CD14-positive monocyte (primary cell): ENCODE measurements at regions not wholly inside any gene's neighbourhood (a gene's known extent, or its start where the extent isn't known, plus 50 kb on each side); places are given as distances from the start of the nearest gene placed in this dataset.
"Not testable (repeated sequence)": the region's sequence is repeated elsewhere in the genome, so short reads cannot be mapped to it uniquely, and the experiment has no call there.

Experiments
- DNase-seq, 3 donors: peaks; one replicate each; pipeline ENCODE4 v3.0.0-alpha.2; 2011 to 2022
- H2AFZ ChIP-seq: 2 replicates; pipeline ENCODE4 v1.6.0; 2012; ENCODE audit warnings: mild to moderate bottlenecking, low read depth, low read length, inconsistent platforms; ENCODE audit not compliant: insufficient read depth, poor library complexity, severe bottlenecking
- H3K27ac ChIP-seq, 2 donors: 1 replicate in 1 of 2; 2 replicates in 1 of 2; pipeline ENCODE4 v1.5.1; 2012 to 2013; ENCODE audit warnings: low read length in 2 of 2, control low read depth in 1 of 2, inconsistent platforms in 1 of 2, low read depth in 1 of 2, mild to moderate bottlenecking in 1 of 2
- H3K27me3 ChIP-seq, 2 donors: one replicate each; pipeline versions ENCODE4 v1.6.0 to v1.6.1; 2011 to 2013; ENCODE audit warnings: low read length in 2 of 2; ENCODE audit not compliant: control insufficient read depth in 2 of 2, insufficient read depth in 2 of 2
- H3K36me3 ChIP-seq, 2 donors: replicated peaks in 1 of 2; 1 replicate in 1 of 2; 2 replicates in 1 of 2; pipeline versions ENCODE4 v1.5.1 to v1.6.1; 2012 to 2013; ENCODE audit warnings: low read length in 2 of 2, control low read depth in 1 of 2, inconsistent platforms in 1 of 2, mild to moderate bottlenecking in 1 of 2; ENCODE audit not compliant: insufficient read depth in 2 of 2, control insufficient read depth in 1 of 2
- H3K4me1 ChIP-seq, 2 donors: 1 replicate in 1 of 2; 2 replicates in 1 of 2; pipeline versions ENCODE4 v1.5.1 to v1.6.1; 2012 to 2013; ENCODE audit warnings: low read length in 2 of 2, control low read depth in 1 of 2, inconsistent platforms in 1 of 2, mild to moderate bottlenecking in 1 of 2, moderate library complexity in 1 of 2; ENCODE audit not compliant: insufficient read depth in 2 of 2, control insufficient read depth in 1 of 2
- H3K4me2 ChIP-seq: replicated peaks from 2 replicates; pipeline ENCODE3; 2012; ENCODE audit warnings: low read length, moderate library complexity, mild to moderate bottlenecking; ENCODE audit not compliant: poor library complexity, severe bottlenecking; ENCODE audit errors: extremely low read depth
- H3K4me3 ChIP-seq, 3 experiments: fragments of 200-600 bp in 1 of 3; sonication (generic) in 1 of 3; replicated peaks in 1 of 3; 1 replicate in 2 of 3; 2 replicates in 1 of 3; pipeline ENCODE4 v1.5.1; 2011 to 2013; ENCODE audit warnings: low read length in 3 of 3, mild to moderate bottlenecking in 3 of 3, control low read depth in 2 of 3, low read depth in 2 of 3, inconsistent platforms in 1 of 3, moderate library complexity in 1 of 3
- H3K79me2 ChIP-seq: 2 replicates; pipeline ENCODE4 v1.6.0; 2012; ENCODE audit warnings: mild to moderate bottlenecking, control low read depth, inconsistent platforms, low read length, moderate library complexity; ENCODE audit not compliant: insufficient read depth
- H3K9ac ChIP-seq: 2 replicates; pipeline ENCODE4 v1.6.0; 2017; ENCODE audit warnings: low read length, mild to moderate bottlenecking; ENCODE audit not compliant: insufficient read depth, poor library complexity, severe bottlenecking
- H3K9me3 ChIP-seq, 2 donors: replicated peaks in 1 of 2; 1 replicate in 1 of 2; 2 replicates in 1 of 2; pipeline versions ENCODE4 v1.5.1 to v1.6.1; 2012 to 2013; ENCODE audit warnings: low read length in 2 of 2, control low read depth in 1 of 2; ENCODE audit not compliant: control insufficient read depth in 1 of 2, insufficient read depth in 1 of 2
- H4K20me1 ChIP-seq: 2 replicates; pipeline ENCODE4 v1.6.0; 2012; ENCODE audit warnings: mild to moderate bottlenecking, low read length, control low read depth, moderate library complexity; ENCODE audit not compliant: insufficient read depth
- H3K27ac Mint-ChIP-seq, 7 donors: one replicate each; pipeline ENCODE4 v1.8.0; 2020; ENCODE audit warnings: mild to moderate bottlenecking in 7 of 7, mixed read lengths in 7 of 7, moderate library complexity in 6 of 7, inconsistent platforms in 2 of 7
- H3K27me3 Mint-ChIP-seq, 3 donors: one replicate each; pipeline ENCODE4 v1.8.0; 2021 to 2022; ENCODE audit warnings: low read depth in 3 of 3, mild to moderate bottlenecking in 3 of 3, mixed read lengths in 3 of 3, moderate library complexity in 3 of 3, inconsistent platforms in 1 of 3
- H3K36me3 Mint-ChIP-seq, 2 donors: one replicate each; pipeline ENCODE4 v1.8.0; 2020; ENCODE audit warnings: mixed read lengths in 2 of 2, inconsistent platforms in 1 of 2, mild to moderate bottlenecking in 1 of 2
- H3K4me1 Mint-ChIP-seq: one replicate; pipeline ENCODE4 v1.8.0; 2020; ENCODE audit warnings: mild to moderate bottlenecking, mixed read lengths
- H3K4me3 Mint-ChIP-seq, 2 donors: one replicate each; pipeline ENCODE4 v1.8.0; 2020; ENCODE audit warnings: mild to moderate bottlenecking in 2 of 2, mixed read lengths in 2 of 2, moderate library complexity in 1 of 2
- H3K9me3 Mint-ChIP-seq, 7 donors: one replicate each; pipeline ENCODE4 v1.8.0; 2020 to 2022; ENCODE audit warnings: mixed read lengths in 7 of 7, mild to moderate bottlenecking in 6 of 7, moderate library complexity in 6 of 7, inconsistent platforms in 2 of 7
- whole genome bisulfite sequencing: methylation state at CpG from one replicate; pipeline ENCODE4 v1.1.5; 2013; ENCODE audit warnings: missing lambda C conversion rate; ENCODE audit not compliant: insufficient coverage; 5-methylcytosine and 5-hydroxymethylcytosine counted together
- intact Hi-C, 2 donors: fragments of 100-400 bp; cut with micrococcal nuclease; formaldehyde crosslinking; loops; one replicate each; pipeline versions ENCODE4 v1.15.0 to v1.15.1; 2023
- TF ChIP-seq, protein P1 (sequence below): fragments of 200-600 bp; IDR thresholded peaks from one replicate; pipeline ENCODE4 v1.8.0; 2022; ENCODE audit warnings: antibody characterized with exemption, mild to moderate bottlenecking

- H3K27ac Mint-ChIP-seq, H3K9me3 ChIP-seq, H4K20me1 ChIP-seq, H3K4me1 Mint-ChIP-seq, H3K4me2 ChIP-seq, intact Hi-C loops, H3K9ac ChIP-seq, DNase-seq, H3K27me3 Mint-ChIP-seq, H3K4me3 ChIP-seq, H2AFZ ChIP-seq, H3K79me2 ChIP-seq, H3K9me3 Mint-ChIP-seq, H3K36me3 ChIP-seq, H3K4me3 Mint-ChIP-seq, H3K36me3 Mint-ChIP-seq, H3K27ac ChIP-seq, H3K4me1 ChIP-seq, H3K27me3 ChIP-seq: not testable (repeated sequence)
- 95% methylated on average over 2 of the region's 4 CpGs for WGBS
Measured at GRCh38 chr3:130151555-130151954, 69.9 kb downstream of the ALG1L2 start.

DNA sequence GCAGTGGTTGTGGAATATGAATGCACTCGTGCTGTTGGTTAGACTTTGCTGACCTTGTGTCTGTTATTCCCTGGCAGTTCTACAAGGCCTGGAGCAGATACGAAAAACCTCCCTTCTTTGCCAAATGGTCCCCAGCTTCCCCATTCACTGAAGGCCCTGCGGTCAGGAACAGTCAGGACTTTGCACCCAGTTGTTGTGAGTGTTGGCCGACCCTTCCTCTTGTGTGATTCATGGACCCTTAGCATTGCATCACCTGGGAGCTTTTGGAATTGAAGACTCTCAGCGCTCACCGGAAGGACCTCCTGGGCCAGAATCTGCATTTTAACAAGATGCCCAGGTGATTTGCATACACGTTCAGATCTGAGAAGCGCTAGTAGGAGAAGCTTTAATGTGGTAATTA lies 71.6 kb downstream of the ALG1L2 start:
- intact Hi-C loops, H3K4me1 Mint-ChIP-seq, H3K9me3 Mint-ChIP-seq, H3K27me3 Mint-ChIP-seq, H3K4me1 ChIP-seq, H2AFZ ChIP-seq, H3K4me3 Mint-ChIP-seq, H3K27me3 ChIP-seq, H3K9me3 ChIP-seq, H3K27ac ChIP-seq, H3K36me3 Mint-ChIP-seq, DNase-seq, H3K79me2 ChIP-seq, H4K20me1 ChIP-seq, H3K27ac Mint-ChIP-seq, H3K36me3 ChIP-seq, H3K4me3 ChIP-seq, H3K9ac ChIP-seq, H3K4me2 ChIP-seq: not testable (repeated sequence)
- WGBS, result 76% methylated on average over 2 of the region's 8 CpGs

DNA sequence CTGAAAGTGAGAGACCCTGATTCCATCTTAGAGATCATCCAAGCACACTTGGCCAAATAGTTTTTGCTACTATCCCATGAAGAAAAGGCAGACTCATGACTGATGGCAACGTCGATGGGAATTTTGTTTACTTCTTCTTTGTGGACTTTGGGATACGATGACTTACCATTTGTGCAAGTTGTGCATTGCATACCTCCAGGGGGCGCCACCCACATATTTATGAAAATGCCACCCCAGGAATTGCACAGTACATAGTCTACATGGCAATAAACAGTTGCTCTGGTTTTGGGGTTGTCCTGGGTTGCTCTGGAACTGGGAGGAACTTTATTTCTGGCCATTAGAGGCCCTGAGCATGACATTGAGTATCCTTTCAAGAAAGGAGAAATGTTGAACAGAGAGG lies 73.8 kb downstream of the ALG1L2 start:
- H3K79me2 ChIP-seq, H2AFZ ChIP-seq, intact Hi-C loops, H3K9me3 ChIP-seq, H3K4me3 Mint-ChIP-seq, H3K9me3 Mint-ChIP-seq, H3K4me3 ChIP-seq, H3K4me2 ChIP-seq, H3K27ac ChIP-seq, H3K27me3 ChIP-seq, H3K4me1 Mint-ChIP-seq, H3K27me3 Mint-ChIP-seq, H4K20me1 ChIP-seq, H3K36me3 ChIP-seq, H3K4me1 ChIP-seq, DNase-seq, H3K9ac ChIP-seq, H3K27ac Mint-ChIP-seq, H3K36me3 Mint-ChIP-seq: not testable (repeated sequence)
- TF ChIP-seq, protein P1, sequence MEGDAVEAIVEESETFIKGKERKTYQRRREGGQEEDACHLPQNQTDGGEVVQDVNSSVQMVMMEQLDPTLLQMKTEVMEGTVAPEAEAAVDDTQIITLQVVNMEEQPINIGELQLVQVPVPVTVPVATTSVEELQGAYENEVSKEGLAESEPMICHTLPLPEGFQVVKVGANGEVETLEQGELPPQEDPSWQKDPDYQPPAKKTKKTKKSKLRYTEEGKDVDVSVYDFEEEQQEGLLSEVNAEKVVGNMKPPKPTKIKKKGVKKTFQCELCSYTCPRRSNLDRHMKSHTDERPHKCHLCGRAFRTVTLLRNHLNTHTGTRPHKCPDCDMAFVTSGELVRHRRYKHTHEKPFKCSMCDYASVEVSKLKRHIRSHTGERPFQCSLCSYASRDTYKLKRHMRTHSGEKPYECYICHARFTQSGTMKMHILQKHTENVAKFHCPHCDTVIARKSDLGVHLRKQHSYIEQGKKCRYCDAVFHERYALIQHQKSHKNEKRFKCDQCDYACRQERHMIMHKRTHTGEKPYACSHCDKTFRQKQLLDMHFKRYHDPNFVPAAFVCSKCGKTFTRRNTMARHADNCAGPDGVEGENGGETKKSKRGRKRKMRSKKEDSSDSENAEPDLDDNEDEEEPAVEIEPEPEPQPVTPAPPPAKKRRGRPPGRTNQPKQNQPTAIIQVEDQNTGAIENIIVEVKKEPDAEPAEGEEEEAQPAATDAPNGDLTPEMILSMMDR, result peak; percentile 10
- no CpG with 5 or more reads among the region's 4 CpGs for WGBS

DNA sequence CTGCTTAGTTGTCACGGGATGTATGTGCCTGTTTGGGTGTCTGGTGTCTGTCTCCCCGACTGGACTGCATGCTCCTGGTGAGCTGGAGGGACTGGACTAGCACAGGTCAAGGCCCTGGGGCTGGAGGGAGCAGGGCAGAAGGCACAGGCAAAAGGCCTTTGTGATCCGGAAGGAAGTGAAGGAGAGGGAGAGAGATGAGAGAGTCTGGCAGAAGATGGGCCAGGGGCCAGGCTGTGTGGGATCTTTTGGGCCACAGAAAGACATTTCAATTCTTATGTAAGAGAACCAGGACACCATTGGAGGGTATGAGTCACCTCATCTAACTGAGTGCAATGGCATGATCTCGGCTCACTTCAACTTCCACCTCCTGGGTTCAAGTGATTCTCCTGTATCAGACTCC lies 85.2 kb downstream of the ALG1L2 start:
- H3K4me2 ChIP-seq, H2AFZ ChIP-seq, H3K36me3 ChIP-seq, intact Hi-C loops, H3K27me3 ChIP-seq, H3K36me3 Mint-ChIP-seq, H3K9me3 Mint-ChIP-seq, H3K4me3 Mint-ChIP-seq, DNase-seq, H3K27ac ChIP-seq, H4K20me1 ChIP-seq, H3K9ac ChIP-seq, H3K9me3 ChIP-seq, H3K27me3 Mint-ChIP-seq, H3K4me1 Mint-ChIP-seq, H3K79me2 ChIP-seq, H3K4me3 ChIP-seq, H3K4me1 ChIP-seq: not testable (repeated sequence)
- H3K27ac Mint-ChIP-seq, result peak overlapping the region in 1 of 7 donors; percentile 12
- whole genome bisulfite sequencing, result 100% methylated on average over 2 of the region's 4 CpGs
